SU-DHL-6 (cell line): ENCODE measurements at regions not wholly inside any gene's neighbourhood (a gene's known extent, or its start where the extent isn't known, plus 50 kb on each side); places are given as distances from the start of the nearest gene placed in this dataset.
"Not testable (repeated sequence)": the region's sequence is repeated elsewhere in the genome, so short reads cannot be mapped to it uniquely, and the experiment has no call there.

ENCODE experiments used
- H2AFZ ChIP-seq: fragments of 200-600 bp; sonication (generic); 2 replicates; pipeline ENCODE4 v1.6.1; 2014; ENCODE audit warnings: low read depth, mild to moderate bottlenecking, moderate library complexity, mixed read lengths, antibody characterized with exemption, low read length; ENCODE audit not compliant: severe bottlenecking
- H3F3A ChIP-seq: fragments of 200-600 bp; shearing (Covaris generic); 2 replicates; pipeline ENCODE4 v1.6.0; 2016; ENCODE audit warnings: antibody characterized with exemption, mild to moderate bottlenecking; ENCODE audit not compliant: insufficient read depth
- H3K27ac ChIP-seq: fragments of 200-600 bp; sonication (generic); 2 replicates; pipeline ENCODE4 v1.5.1; 2016; ENCODE audit warnings: low read depth, mild to moderate bottlenecking, low read length, moderate library complexity, mixed read lengths
- H3K27me3 ChIP-seq: fragments of 200-600 bp; sonication (generic), shearing (Covaris generic); 2 replicates; pipeline ENCODE4 v1.6.0; 2014; ENCODE audit warnings: mild to moderate bottlenecking, low read length
- H3K36me3 ChIP-seq: fragments of 200-600 bp; sonication (generic); 2 replicates; pipeline ENCODE4 v1.6.1; 2014; ENCODE audit warnings: mild to moderate bottlenecking, low read length, mixed read lengths
- H3K4me2 ChIP-seq: fragments of 300-600, 200-600 bp; shearing (Covaris generic), sonication (generic); 2 replicates; pipeline ENCODE4 v1.6.0; 2014; ENCODE audit warnings: low read length, low read depth, mild to moderate bottlenecking; ENCODE audit not compliant: poor library complexity, severe bottlenecking
- H3K4me3 ChIP-seq: fragments of 200-600 bp; sonication (generic); 2 replicates; pipeline ENCODE4 v1.5.1; 2014; ENCODE audit warnings: antibody characterized with exemption, low read length, mild to moderate bottlenecking, mixed read lengths; ENCODE audit not compliant: insufficient read depth, poor library complexity, severe bottlenecking
- H3K79me2 ChIP-seq: fragments of 200-600 bp; sonication (generic); 2 replicates; pipeline ENCODE4 v1.6.1; 2014; ENCODE audit warnings: mild to moderate bottlenecking, low read length, moderate library complexity; ENCODE audit not compliant: insufficient read depth
- H3K9ac ChIP-seq: fragments of 200-600 bp; sonication (generic); 2 replicates; pipeline ENCODE4 v1.7.0; 2014; ENCODE audit warnings: mild to moderate bottlenecking, low read length
- H3K9me2 ChIP-seq: fragments of 200-600 bp; sonication (generic); replicated peaks from 2 replicates; pipeline ENCODE4 v1.6.1; 2014; ENCODE audit warnings: low read length; ENCODE audit not compliant: insufficient read depth
- H3K9me3 ChIP-seq: fragments of 200-600 bp; sonication (generic); 2 replicates; pipeline ENCODE4 v1.6.1; 2014; ENCODE audit warnings: low read length, mixed read lengths; ENCODE audit not compliant: insufficient read depth
- H4K20me1 ChIP-seq: fragments of 200-600 bp; sonication (generic); 2 replicates; pipeline ENCODE4 v1.6.1; 2014; ENCODE audit warnings: low read depth, mild to moderate bottlenecking, antibody characterized with exemption, low read length, moderate library complexity, mixed read lengths
- CTCF ChIP-seq: fragments of 200-600 bp; sonication (generic); IDR thresholded peaks from one replicate; pipeline ENCODE4 v1.5.1; 2017; ENCODE audit warnings: antibody characterized with exemption, mild to moderate bottlenecking, low read length, moderate library complexity; ENCODE audit not compliant: insufficient read depth, poor library complexity, severe bottlenecking
- EZH2phosphoT487 ChIP-seq: fragments of 200-600 bp; sonication (generic), shearing (Covaris generic); conservative IDR thresholded peaks from 2 replicates; pipeline ENCODE4 v1.6.1; 2018; ENCODE audit warnings: mild to moderate bottlenecking, antibody characterized with exemption, low read length, moderate library complexity, mixed read lengths

DNA sequence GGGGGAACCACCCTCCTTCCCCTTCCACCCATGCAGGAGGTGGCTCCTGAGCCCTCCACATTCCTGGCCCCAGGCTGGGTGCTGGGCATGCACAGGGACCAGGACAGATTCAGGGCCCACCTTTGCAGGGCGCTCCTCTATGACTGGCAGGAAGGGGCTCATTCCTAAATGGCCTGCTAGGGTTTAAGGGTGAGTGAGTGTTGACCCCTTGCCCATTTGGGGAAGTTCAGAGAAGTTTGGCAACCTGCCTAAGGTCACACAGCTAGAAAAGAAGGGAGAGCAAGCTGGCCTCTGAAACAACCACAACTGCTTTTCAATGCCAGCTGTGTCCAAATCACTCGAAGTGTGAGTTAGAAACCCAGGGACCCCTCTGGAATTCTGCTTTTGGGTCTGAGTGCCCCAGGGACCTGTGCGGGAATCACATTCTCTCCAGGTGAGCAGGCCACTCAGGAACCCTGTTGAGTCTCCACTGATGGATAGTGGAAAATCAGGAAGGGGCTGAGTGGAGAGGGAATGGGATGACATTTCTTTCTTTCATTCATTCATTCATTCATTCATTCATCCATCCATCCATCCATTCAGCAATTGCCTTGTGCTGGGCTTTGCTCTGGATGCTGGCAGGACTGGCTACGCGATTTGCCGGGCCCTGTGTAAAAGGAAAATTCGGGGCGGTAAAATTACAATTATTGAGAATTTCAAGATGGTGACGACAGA is 191.9 kb downstream of the C9orf50 start:
- H3K27ac ChIP-seq: no peak overlapping the region
- no peak overlapping the region for H3K4me3 ChIP-seq
- no peak overlapping the region for H2AFZ ChIP-seq
- no peaks in the 10 kb centered on the region for H3K9me2 ChIP-seq
- no peaks in the 10 kb centered on the region for H3K36me3 ChIP-seq
- H3F3A ChIP-seq: no peaks in the 10 kb centered on the region
- no peak overlapping the region for H3K9ac ChIP-seq
- H3K4me2 ChIP-seq: no peak overlapping the region
- TF ChIP-seq EZH2phosphoT487: no peak
- no peaks in the 10 kb centered on the region for H4K20me1 ChIP-seq
- no peaks in the 10 kb centered on the region for H3K79me2 ChIP-seq
- H3K9me3 ChIP-seq: no peaks in the 10 kb centered on the region
- no peaks in the 10 kb centered on the region for H3K27me3 ChIP-seq

GRCh38 chr9:129427149-129427548 is 193.8 kb downstream of the C9orf50 start:
- Histone ChIP-seq H3K79me2 (no peaks in the 10 kb centered on the region), H3K27ac (no peak overlapping the region), H3K4me2 (no peak overlapping the region), H4K20me1 (no peaks in the 10 kb centered on the region), H2AFZ (no peak overlapping the region), H3K9ac (no peak overlapping the region), H3K36me3 (no peaks in the 10 kb centered on the region), H3K9me2 (no peaks in the 10 kb centered on the region), H3F3A (no peaks in the 10 kb centered on the region), H3K4me3 (no peak overlapping the region), H3K9me3 (no peaks in the 10 kb centered on the region), H3K27me3 (no peaks in the 10 kb centered on the region)
- no peak for TF ChIP-seq CTCF
- no peak for TF ChIP-seq EZH2phosphoT487

GRCh38 chr9:129423755-129424154 is 197.1 kb downstream of the C9orf50 start:
- H3F3A ChIP-seq, H3K9me2 ChIP-seq, H3K4me3 ChIP-seq, H3K4me2 ChIP-seq, H3K9ac ChIP-seq, H3K27me3 ChIP-seq, H2AFZ ChIP-seq, H3K36me3 ChIP-seq, H3K9me3 ChIP-seq, H4K20me1 ChIP-seq, H3K27ac ChIP-seq, H3K79me2 ChIP-seq: not testable (repeated sequence)

GRCh38 chr9:129423216-129423615 is 197.7 kb downstream of the C9orf50 start:
- no peaks in the 10 kb centered on the region for H3F3A ChIP-seq
- no peaks in the 10 kb centered on the region for H3K9me2 ChIP-seq
- H3K79me2 ChIP-seq: no peaks in the 10 kb centered on the region
- no peak overlapping the region for H3K9ac ChIP-seq
- H3K36me3 ChIP-seq: no peaks in the 10 kb centered on the region
- H2AFZ ChIP-seq: no peak overlapping the region
- no peaks in the 10 kb centered on the region for H3K9me3 ChIP-seq
- no peak overlapping the region for H3K4me2 ChIP-seq
- H4K20me1 ChIP-seq: no peaks in the 10 kb centered on the region
- TF ChIP-seq CTCF: no peak
- no peak for TF ChIP-seq EZH2phosphoT487
- H3K27me3 ChIP-seq: no peaks in the 10 kb centered on the region
- no peak overlapping the region for H3K27ac ChIP-seq
- H3K4me3 ChIP-seq: no peak overlapping the region
